HEK293 (cell line): ENCODE measurements at regions not wholly inside any gene's neighbourhood (a gene's known extent, or its start where the extent isn't known, plus 50 kb on each side); places are given as distances from the start of the nearest gene placed in this dataset.

Experiments
- CTCF ChIA-PET: fragments of 350-600 bp; formaldehyde crosslinking; extraction: SDS; loops from one replicate; lab custom pipeline; 2021; ENCODE audit warnings: antibody characterized with exemption; lab: Yijun Ruan, JAX
- POLR2A ChIA-PET: fragments of 300-600 bp; formaldehyde crosslinking; extraction: SDS; loops from one replicate; lab custom pipeline; 2020; ENCODE audit warnings: antibody characterized with exemption, inconsistent platforms; lab: Yijun Ruan, JAX
- H3K27ac ChIP-seq: fragments of 200-500 bp; sonication (Bioruptor generic); 2 replicates; pipeline ENCODE4 v1.5.1; 2014; ENCODE audit warnings: low read depth, low read length, control low read depth, inconsistent platforms; ENCODE audit errors: extremely low read depth
- H3K36me3 ChIP-seq, 2 experiments: fragments of 200-500 bp in 1 of 2; sonication (Bioruptor generic) in 1 of 2; 1 replicate in 1 of 2; 2 replicates in 1 of 2; pipeline ENCODE4 v1.5.1; 2014 to 2017; ENCODE audit warnings: inconsistent platforms in 2 of 2, low read length in 2 of 2; ENCODE audit not compliant: control insufficient read depth in 2 of 2, insufficient read depth in 1 of 2
- H3K4me1 ChIP-seq: fragments of 200-500 bp; sonication (Bioruptor generic); 2 replicates; pipeline ENCODE4 v1.5.1; 2014; ENCODE audit warnings: mild to moderate bottlenecking, low read length, inconsistent platforms; ENCODE audit not compliant: control insufficient read depth, insufficient read depth
- H3K4me3 ChIP-seq: 2 replicates; pipeline ENCODE4 v1.5.1; 2011; ENCODE audit warnings: low read depth, mild to moderate bottlenecking, control low read depth, low read length, moderate library complexity
- H3K9me3 ChIP-seq: fragments of 200-500 bp; sonication (Bioruptor generic); 2 replicates; pipeline ENCODE4 v1.5.1; 2014; ENCODE audit warnings: low read depth, low read length, inconsistent platforms; ENCODE audit not compliant: control insufficient read depth, insufficient read depth
- GLIS2 ChIP-seq: fragments of 450-650 bp; formaldehyde crosslinking; IDR thresholded peaks from 2 replicates; pipeline ENCODE4 v1.5.1; 2016; ENCODE audit warnings: missing biosample characterization, missing genetic modification characterization
- ZBTB6 ChIP-seq: fragments of 450-650 bp; formaldehyde crosslinking; IDR thresholded peaks from 2 replicates; pipeline ENCODE4 v1.5.1; 2017; ENCODE audit warnings: missing biosample characterization, missing genetic modification characterization
- ZFHX2 ChIP-seq: fragments of 450-650 bp; formaldehyde crosslinking; conservative IDR thresholded peaks from 2 replicates; pipeline ENCODE4 v1.5.1; 2016; ENCODE audit warnings: missing biosample characterization, missing genetic modification characterization
- ZNF16 ChIP-seq: fragments of 450-650 bp; formaldehyde crosslinking; IDR thresholded peaks from 2 replicates; pipeline ENCODE4 v1.5.1; 2016; ENCODE audit warnings: low read depth, missing biosample characterization, missing genetic modification characterization
- ZNF174 ChIP-seq: fragments of 450-650 bp; formaldehyde crosslinking; IDR thresholded peaks from 2 replicates; pipeline ENCODE4 v1.5.0; 2017; ENCODE audit warnings: missing biosample characterization, mild to moderate bottlenecking, missing genetic modification characterization
- ZNF311 ChIP-seq: fragments of 450-650 bp; formaldehyde crosslinking; IDR thresholded peaks from 2 replicates; pipeline ENCODE4 v1.5.1; 2017; ENCODE audit warnings: missing biosample characterization, missing genetic modification characterization, borderline replicate concordance
- ZNF404 ChIP-seq: fragments of 450-650 bp; formaldehyde crosslinking; IDR thresholded peaks from 2 replicates; pipeline ENCODE4 v1.5.1; 2017; ENCODE audit warnings: missing biosample characterization, missing genetic modification characterization
- ZNF426 ChIP-seq: fragments of 450-650 bp; formaldehyde crosslinking; IDR thresholded peaks from 2 replicates; pipeline ENCODE4 v1.5.1; 2017; ENCODE audit warnings: missing biosample characterization, missing genetic modification characterization, mild to moderate bottlenecking, inconsistent platforms, moderate library complexity
- ZNF433 ChIP-seq: fragments of 450-650 bp; formaldehyde crosslinking; IDR thresholded peaks from 2 replicates; pipeline ENCODE4 v1.5.1; 2016; ENCODE audit warnings: missing biosample characterization, missing genetic modification characterization, low read depth
- ZNF501 ChIP-seq: fragments of 450-650 bp; formaldehyde crosslinking; IDR thresholded peaks from 2 replicates; pipeline ENCODE4 v1.5.1; 2016; ENCODE audit warnings: missing biosample characterization, missing genetic modification characterization
- ZNF513 ChIP-seq: fragments of 450-650 bp; IDR thresholded peaks from 2 replicates; pipeline ENCODE4 v1.5.1; 2018; ENCODE audit warnings: missing biosample characterization, missing genetic modification characterization
- ZNF514 ChIP-seq: fragments of 450-650 bp; formaldehyde crosslinking; IDR thresholded peaks from 2 replicates; pipeline ENCODE4 v1.5.1; 2016; ENCODE audit warnings: missing biosample characterization, missing genetic modification characterization
- ZNF548 ChIP-seq: fragments of 450-650 bp; formaldehyde crosslinking; IDR thresholded peaks from 2 replicates; pipeline ENCODE4 v1.5.1; 2016; ENCODE audit warnings: missing biosample characterization, missing genetic modification characterization
- ZNF677 ChIP-seq: fragments of 450-650 bp; IDR thresholded peaks from 2 replicates; pipeline ENCODE4 v1.5.0; 2018; ENCODE audit warnings: missing biosample characterization, mild to moderate bottlenecking, missing genetic modification characterization, moderate library complexity
- ZNF692 ChIP-seq: fragments of 450-650 bp; formaldehyde crosslinking; IDR thresholded peaks from 2 replicates; pipeline ENCODE4 v1.5.1; 2016; ENCODE audit warnings: missing biosample characterization, missing genetic modification characterization
- TF ChIP-seq, protein P1 (sequence below): fragments of 450-650 bp; formaldehyde crosslinking; IDR thresholded peaks from 2 replicates; pipeline ENCODE4 v1.5.0; 2017; ENCODE audit warnings: missing biosample characterization, missing genetic modification characterization, borderline replicate concordance
- TF ChIP-seq, protein P2 (sequence below): fragments of 450-650 bp; formaldehyde crosslinking; IDR thresholded peaks from 2 replicates; pipeline ENCODE4 v1.5.1; 2017; ENCODE audit warnings: missing biosample characterization, missing genetic modification characterization
- TF ChIP-seq, protein P3 (sequence below): fragments of 450-650 bp; formaldehyde crosslinking; IDR thresholded peaks from 2 replicates; pipeline ENCODE4 v1.5.1; 2016; ENCODE audit warnings: missing biosample characterization, missing genetic modification characterization

DNA sequence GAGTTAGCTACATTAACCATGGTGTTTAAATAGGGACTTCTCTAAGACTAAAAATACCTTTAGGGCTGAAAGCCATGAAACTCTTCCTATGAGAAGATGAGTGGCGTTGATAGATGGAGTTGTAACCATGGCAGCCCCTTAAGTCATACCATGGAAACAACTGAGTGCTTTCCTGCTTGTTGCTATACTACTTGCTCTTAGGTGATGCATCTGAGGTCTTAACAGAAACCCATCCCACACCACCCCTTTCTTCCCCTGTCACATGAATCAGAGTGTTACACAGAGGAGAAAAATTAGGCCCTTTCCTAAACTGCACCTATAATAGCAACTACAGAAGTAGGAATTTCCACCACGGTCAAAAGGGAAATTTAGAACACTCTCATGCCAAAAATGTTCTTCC is 64.3 kb upstream of the ZC3H12C start:
- H3K9me3 ChIP-seq: no peaks in the 10 kb centered on the region
- no peak overlapping the region for H3K4me3 ChIP-seq
- H3K27ac ChIP-seq: no peak overlapping the region
- TF ChIP-seq ZNF426 (tag by site-specific recombination) (no peak), GLIS2 (tag by site-specific recombination) (no peak), ZNF16 (tag by site-specific recombination) (no peak), ZNF513 (tag by site-specific recombination) (no peak), ZNF433 (tag by site-specific recombination) (no peak), ZNF692 (tag by site-specific recombination) (no peak), ZNF501 (tag by site-specific recombination) (no peak), ZNF311 (tag by site-specific recombination) (no peak), ZNF548 (tag by site-specific recombination) (no peak), ZNF174 (tag by site-specific recombination) (no peak), ZBTB6 (tag by site-specific recombination) (no peak), ZNF677 (no peak), ZFHX2 (tag by site-specific recombination) (no peak), ZNF404 (tag by site-specific recombination) (no peak), ZNF514 (no peak)
- TF ChIP-seq, protein P1, sequence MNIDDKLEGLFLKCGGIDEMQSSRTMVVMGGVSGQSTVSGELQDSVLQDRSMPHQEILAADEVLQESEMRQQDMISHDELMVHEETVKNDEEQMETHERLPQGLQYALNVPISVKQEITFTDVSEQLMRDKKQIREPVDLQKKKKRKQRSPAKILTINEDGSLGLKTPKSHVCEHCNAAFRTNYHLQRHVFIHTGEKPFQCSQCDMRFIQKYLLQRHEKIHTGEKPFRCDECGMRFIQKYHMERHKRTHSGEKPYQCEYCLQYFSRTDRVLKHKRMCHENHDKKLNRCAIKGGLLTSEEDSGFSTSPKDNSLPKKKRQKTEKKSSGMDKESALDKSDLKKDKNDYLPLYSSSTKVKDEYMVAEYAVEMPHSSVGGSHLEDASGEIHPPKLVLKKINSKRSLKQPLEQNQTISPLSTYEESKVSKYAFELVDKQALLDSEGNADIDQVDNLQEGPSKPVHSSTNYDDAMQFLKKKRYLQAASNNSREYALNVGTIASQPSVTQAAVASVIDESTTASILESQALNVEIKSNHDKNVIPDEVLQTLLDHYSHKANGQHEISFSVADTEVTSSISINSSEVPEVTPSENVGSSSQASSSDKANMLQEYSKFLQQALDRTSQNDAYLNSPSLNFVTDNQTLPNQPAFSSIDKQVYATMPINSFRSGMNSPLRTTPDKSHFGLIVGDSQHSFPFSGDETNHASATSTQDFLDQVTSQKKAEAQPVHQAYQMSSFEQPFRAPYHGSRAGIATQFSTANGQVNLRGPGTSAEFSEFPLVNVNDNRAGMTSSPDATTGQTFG (tag by site-specific recombination): no peak
- TF ChIP-seq, protein P2, sequence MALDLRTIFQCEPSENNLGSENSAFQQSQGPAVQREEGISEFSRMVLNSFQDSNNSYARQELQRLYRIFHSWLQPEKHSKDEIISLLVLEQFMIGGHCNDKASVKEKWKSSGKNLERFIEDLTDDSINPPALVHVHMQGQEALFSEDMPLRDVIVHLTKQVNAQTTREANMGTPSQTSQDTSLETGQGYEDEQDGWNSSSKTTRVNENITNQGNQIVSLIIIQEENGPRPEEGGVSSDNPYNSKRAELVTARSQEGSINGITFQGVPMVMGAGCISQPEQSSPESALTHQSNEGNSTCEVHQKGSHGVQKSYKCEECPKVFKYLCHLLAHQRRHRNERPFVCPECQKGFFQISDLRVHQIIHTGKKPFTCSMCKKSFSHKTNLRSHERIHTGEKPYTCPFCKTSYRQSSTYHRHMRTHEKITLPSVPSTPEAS (tag by site-specific recombination): no peak
- TF ChIP-seq, protein P3, sequence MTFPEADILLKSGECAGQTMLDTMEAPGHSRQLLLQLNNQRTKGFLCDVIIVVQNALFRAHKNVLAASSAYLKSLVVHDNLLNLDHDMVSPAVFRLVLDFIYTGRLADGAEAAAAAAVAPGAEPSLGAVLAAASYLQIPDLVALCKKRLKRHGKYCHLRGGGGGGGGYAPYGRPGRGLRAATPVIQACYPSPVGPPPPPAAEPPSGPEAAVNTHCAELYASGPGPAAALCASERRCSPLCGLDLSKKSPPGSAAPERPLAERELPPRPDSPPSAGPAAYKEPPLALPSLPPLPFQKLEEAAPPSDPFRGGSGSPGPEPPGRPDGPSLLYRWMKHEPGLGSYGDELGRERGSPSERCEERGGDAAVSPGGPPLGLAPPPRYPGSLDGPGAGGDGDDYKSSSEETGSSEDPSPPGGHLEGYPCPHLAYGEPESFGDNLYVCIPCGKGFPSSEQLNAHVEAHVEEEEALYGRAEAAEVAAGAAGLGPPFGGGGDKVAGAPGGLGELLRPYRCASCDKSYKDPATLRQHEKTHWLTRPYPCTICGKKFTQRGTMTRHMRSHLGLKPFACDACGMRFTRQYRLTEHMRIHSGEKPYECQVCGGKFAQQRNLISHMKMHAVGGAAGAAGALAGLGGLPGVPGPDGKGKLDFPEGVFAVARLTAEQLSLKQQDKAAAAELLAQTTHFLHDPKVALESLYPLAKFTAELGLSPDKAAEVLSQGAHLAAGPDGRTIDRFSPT (tag by site-specific recombination): no peak
- CTCF ChIA-PET: no interaction called here
- no peaks in the 10 kb centered on the region for H3K4me1 ChIP-seq
- H3K36me3 ChIP-seq: no peaks in the 10 kb centered on the region
- POLR2A ChIA-PET: no interaction called here
